Peyer's patch (tissue), 4 donors: ENCODE measurements at regions not wholly inside any gene's neighbourhood (a gene's known extent, or its start where the extent isn't known, plus 50 kb on each side); places are given as distances from the start of the nearest gene placed in this dataset.

ENCODE experiments used
- POLR2A ChIP-seq, 2 donors: fragments of 450-650 bp; IDR thresholded peaks; one replicate each; pipeline ENCODE4 v1.5.1; 2017; ENCODE audit warnings: antibody characterized with exemption in 2 of 2, mild to moderate bottlenecking in 2 of 2, moderate library complexity in 2 of 2
- TF ChIP-seq, protein P1 (sequence below), 6 experiments: fragments of 450-650 bp in 4 of 6; fragments of 200-600 bp in 2 of 6; sonication (generic) in 1 of 6; IDR thresholded peaks; one replicate each; pipeline ENCODE4 v1.5.1; 2017 to 2019; ENCODE audit warnings: antibody characterized with exemption in 6 of 6, mild to moderate bottlenecking in 3 of 6, moderate library complexity in 1 of 6

DNA sequence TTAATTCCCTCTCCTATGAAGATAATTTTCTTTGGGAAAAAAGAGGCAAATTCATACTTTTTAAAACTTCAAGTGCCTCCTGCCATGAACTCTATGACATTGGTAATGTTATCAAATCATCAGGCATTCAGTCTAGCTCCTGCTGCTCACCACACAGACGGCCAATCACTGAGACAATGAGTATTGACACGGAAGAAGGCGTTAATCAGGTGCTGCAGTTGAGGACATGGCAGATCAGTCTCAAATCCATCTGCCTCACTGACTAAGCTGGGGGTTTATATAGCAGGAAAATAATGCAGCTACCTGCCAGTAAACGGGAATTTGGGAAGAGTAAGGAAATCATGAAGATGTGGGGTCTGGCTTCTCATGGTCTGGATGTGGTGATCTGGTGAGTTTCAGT lies 1087.7 kb downstream of the CDH9 start:
- TF ChIP-seq, protein P1, sequence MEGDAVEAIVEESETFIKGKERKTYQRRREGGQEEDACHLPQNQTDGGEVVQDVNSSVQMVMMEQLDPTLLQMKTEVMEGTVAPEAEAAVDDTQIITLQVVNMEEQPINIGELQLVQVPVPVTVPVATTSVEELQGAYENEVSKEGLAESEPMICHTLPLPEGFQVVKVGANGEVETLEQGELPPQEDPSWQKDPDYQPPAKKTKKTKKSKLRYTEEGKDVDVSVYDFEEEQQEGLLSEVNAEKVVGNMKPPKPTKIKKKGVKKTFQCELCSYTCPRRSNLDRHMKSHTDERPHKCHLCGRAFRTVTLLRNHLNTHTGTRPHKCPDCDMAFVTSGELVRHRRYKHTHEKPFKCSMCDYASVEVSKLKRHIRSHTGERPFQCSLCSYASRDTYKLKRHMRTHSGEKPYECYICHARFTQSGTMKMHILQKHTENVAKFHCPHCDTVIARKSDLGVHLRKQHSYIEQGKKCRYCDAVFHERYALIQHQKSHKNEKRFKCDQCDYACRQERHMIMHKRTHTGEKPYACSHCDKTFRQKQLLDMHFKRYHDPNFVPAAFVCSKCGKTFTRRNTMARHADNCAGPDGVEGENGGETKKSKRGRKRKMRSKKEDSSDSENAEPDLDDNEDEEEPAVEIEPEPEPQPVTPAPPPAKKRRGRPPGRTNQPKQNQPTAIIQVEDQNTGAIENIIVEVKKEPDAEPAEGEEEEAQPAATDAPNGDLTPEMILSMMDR (IDR thresholded peaks at IDR 0.05) = no peak
- no peak for TF ChIP-seq POLR2A (IDR thresholded peaks at IDR 0.05)
